ENCODE measurements at regions not wholly inside any gene's neighbourhood (a gene's known extent, or its start where the extent isn't known, plus 50 kb on each side); places are given as distances from the start of the nearest gene placed in this dataset.
"Not testable (repeated sequence)": the region's sequence is repeated elsewhere in the genome, so short reads cannot be mapped to it uniquely, and the experiment has no call there.

- no peak for DNase-seq
Observed at GRCh38 chr3:159482994-159483367, 505.7 kb upstream of the IL12A start.

DNA sequence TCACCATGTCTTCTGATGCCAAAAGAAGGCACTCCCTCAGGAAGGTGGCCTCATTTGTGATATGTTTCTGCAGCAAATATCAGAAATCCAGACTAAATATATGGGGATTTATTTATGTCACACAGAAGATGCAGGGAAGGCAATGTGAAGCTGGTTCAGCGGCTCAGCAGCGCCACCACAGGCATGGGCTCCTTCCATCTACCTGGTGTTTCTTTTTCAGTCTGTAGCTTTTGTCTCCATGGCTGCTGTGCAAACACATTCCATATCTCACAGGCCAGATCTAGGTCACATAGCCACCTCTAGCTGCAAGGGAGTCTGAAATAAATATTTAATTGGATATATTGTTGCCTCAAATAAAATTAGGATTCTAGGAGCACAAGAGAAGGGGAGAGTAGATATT, 502.1 kb upstream of the IL12A start:
- no peak for DNase-seq

- no peak for DNase-seq
Observed at GRCh38 chr3:159487304-159487703, 501.3 kb upstream of the IL12A start.

GRCh38 chr3:159488602-159489001, 500.0 kb upstream of the IL12A start:
- no peak for DNase-seq

- DNase-seq, result no peak
Observed at GRCh38 chr3:159497361-159497760, 491.3 kb upstream of the IL12A start.

- DNase-seq, result no peak
Observed at GRCh38 chr3:159499031-159499793, 489.4 kb upstream of the IL12A start.

- DNase-seq, result no peak
Observed at GRCh38 chr3:159501029-159501428, 487.6 kb upstream of the IL12A start.

DNA sequence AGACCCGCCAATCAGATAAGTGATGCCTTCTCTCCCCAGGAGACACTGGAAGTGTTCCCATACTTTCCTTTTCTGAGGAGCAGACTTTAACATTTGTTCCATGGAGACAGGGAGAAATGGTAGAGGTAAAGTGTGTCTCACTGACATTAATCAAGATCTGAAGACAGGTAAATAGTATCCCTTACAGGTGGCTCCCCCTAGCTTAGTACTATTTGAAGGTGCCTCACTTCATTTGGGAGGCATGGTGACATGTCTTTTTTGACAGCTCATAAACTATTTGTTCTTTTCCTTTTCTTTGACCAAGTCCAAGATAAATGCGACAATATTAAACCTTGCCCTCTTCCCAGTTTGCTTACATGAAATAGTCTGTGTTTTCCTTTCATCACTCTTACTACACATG, 485.6 kb upstream of the IL12A start:
- DNase-seq, result no peak

- DNase-seq, result not testable (repeated sequence)
Observed at GRCh38 chr3:159510988-159511387, 477.6 kb upstream of the IL12A start.

DNA sequence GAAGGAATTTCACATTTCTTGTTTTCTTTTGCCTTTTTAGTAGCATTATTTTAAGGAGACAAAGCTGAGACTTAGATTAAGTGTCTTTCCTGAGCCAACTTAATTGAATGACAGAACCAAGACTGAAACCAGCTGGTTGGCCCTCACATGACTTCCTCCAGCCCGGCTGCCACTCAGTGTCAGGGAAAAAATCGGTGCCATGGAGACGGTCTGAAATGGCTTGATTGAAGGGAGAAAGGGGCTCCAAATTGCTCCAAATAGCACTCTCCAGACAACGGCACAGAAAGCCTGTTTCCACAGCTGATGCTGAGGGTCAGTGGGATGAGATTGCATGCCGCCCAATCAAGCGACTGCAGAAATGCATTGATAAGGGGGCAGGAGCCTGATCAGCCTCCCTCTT, 475.2 kb upstream of the IL12A start:
- DNase-seq, result no peak

DNA sequence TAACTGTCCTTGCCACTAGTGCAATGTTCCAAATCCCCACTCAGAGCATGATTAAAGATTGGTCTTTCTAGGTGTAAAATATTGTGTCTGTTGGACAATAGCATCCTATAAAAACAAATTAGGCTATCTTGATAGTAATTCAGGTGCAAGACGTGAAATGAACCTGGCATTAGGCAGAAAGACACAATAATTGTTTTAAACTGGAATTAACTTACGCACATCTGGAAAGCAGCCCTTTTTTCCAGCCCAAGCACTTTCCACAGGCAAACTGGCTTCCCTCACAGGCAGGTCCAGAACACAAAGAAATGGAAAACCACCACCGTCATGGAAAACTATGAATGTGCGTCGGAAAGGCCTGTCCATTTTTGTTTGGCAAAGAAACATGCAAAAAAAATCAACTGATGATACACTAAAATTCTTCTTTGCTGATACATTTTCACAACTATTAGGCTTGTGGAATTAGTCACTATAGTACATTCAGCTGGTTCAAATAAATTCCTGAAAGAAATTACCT, 474.7 kb upstream of the IL12A start:
- DNase-seq, result no peak

DNA sequence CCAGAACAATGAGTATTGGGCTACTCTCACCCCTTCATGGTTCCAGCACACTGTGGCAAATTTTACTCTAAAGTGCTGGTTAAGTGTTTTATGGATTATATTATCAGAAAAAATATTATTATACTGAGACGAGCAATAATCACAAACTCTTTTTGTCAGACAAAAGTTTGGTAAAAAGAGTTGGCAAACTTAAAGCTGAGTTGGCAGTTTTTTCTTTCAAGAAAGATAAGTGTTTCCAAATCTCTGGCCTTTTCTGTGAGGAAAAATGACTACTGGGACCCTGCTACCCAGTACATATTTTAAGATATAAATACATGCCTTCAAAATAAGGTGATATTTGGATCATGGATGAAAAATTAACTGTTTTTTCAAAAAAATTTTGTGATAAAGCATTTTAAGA, 471.5 kb upstream of the IL12A start:
- DNase-seq, result no peak

GRCh38 chr3:159520638-159521037, 468.0 kb upstream of the IL12A start:
- DNase-seq, result no peak

GRCh38 chr3:159522276-159522675, 466.4 kb upstream of the IL12A start:
- no peak for DNase-seq

DNA sequence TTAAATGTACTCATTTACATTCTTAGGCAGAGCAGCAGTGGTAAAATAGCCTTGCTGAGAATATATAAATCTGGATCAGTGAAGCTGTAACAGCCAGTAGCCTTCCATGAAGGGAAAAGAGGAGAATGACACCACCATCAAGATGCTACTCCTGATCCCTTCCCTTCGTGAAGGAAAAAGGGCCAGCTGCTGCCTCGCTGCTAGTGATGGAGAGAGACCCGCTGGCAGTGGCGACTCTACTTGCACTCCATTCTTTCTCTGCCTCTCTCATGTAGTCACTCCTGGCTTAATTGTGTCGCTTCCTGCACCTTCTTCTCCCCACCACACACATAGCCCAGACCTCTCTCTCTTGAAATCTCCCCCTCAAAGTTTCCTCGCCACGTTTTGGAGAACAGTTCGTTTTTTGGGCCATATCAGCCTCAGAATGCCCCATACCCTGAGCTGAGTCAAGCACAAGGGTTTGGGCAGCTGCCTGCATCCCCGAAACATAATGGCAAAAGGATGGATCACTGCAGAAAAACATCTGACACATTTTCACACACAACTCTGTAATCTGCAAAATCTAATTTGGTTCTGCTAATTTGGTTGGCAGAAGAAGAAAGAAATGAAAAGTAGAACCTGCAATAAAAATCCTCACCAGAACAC, 460.3 kb upstream of the IL12A start:
- no peak for DNase-seq

- DNase-seq, result no peak
Observed at GRCh38 chr3:159532577-159532976, 456.1 kb upstream of the IL12A start.

- DNase-seq, result no peak
Observed at GRCh38 chr3:159534496-159534895, 454.1 kb upstream of the IL12A start.

DNA sequence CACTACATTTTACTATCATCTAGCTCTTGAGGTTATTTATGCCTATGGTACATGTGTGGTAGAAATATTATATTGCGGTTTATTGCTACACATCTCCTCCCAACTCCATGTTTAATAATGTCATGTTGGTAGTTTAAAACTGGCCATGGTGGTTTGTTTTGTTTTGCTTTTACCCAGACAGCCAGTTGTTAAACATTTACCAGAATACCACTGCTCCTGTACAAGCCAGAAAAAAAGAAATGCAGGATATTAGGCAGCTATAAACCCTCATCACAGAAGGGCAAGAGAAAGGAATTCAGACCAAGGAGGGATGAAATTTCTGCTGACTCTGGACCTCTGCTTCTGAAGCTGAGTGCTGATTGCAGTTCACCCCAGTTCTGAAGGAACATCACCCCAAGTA, 451.8 kb upstream of the IL12A start:
- DNase-seq, result no peak

GRCh38 chr3:159538507-159538906, 450.1 kb upstream of the IL12A start:
- no peak for DNase-seq

DNA sequence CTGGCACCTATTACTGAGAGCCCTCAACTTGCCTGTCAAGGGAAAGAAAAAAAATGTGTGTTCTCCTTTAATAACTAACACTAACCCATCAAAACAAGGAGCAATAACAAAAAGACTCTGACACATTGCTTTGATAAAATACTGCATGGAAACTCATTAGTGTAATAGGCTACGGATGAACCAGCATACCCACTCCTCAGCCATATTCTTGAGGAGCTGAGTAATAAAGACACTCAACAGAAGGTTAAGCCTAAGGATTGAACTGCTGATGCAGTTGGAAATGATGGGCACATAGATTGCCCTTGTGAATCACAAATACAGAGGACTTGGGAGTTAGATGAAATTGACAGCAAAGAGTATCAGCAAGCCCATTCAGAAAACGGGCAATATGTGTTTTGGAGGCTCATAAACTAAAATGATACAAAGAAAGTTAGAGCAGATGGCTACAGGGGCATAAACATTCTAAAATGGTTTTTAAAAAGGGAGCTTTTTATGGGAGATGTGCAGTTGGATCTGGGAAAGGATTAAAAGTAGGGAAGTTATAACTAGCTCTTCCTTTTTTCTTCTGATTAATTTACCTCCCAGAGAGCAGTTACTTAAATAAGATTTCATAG, 447.6 kb upstream of the IL12A start:
- no peak for DNase-seq

DNA sequence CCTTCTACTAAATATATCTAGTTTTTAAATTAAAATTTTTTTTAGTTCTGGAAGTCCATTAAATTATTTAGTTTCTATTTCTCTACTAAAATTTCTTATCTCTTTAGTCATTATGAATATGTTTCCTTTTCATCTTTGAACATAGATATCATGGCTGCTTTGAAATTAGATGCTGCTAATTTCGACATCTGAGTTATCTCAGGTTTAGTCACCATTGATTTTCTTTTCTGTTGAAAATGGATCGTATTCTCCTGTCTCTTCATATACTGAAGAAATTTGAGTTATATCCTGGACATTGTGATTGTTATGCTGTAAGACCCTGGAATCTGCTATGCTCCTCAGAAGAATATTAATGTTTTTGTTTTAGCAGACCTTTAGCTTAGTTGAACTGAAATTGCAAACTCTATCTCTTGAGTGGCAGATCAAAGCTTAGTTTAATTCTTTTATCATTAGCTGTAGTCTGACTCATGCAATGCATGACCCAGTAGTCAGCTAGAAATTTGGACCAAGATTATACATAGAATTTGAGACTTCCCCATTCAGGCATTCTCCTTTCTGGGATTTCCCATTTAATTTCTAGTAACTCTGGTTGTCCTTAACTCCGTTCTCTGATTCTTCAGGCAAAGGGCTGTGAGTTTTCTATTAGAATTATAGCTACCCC, 439.8 kb upstream of the IL12A start:
- DNase-seq, result no peak

DNA sequence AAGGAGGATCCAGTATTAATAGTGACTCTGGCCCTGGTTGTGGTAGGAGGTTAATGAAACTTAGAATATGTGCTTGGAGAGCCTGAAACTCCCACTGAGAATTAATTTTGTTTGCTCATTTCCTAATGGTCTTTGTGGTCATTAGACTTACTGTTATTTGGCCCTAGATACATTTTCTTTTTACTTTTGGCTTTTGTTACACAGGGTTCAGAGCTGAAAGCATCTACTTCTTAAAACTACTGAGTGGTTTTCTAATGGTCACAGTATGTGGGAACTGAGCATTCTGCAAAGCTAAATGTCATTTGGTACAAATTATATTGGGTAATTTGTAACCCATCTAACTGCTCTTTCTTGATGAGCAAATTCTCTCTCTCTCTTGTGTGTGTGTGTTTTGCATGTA, 433.4 kb upstream of the IL12A start:
- DNase-seq, result no peak

GRCh38 chr3:159559771-159560170, 428.9 kb upstream of the IL12A start:
- no peak for DNase-seq

Data from DMS79 (cell line).